ENCODE measurements at regions not wholly inside any gene's neighbourhood (a gene's known extent, or its start where the extent isn't known, plus 50 kb on each side); places are given as distances from the start of the nearest gene placed in this dataset.
"Not testable (repeated sequence)": the region's sequence is repeated elsewhere in the genome, so short reads cannot be mapped to it uniquely, and the experiment has no call there.

DNA sequence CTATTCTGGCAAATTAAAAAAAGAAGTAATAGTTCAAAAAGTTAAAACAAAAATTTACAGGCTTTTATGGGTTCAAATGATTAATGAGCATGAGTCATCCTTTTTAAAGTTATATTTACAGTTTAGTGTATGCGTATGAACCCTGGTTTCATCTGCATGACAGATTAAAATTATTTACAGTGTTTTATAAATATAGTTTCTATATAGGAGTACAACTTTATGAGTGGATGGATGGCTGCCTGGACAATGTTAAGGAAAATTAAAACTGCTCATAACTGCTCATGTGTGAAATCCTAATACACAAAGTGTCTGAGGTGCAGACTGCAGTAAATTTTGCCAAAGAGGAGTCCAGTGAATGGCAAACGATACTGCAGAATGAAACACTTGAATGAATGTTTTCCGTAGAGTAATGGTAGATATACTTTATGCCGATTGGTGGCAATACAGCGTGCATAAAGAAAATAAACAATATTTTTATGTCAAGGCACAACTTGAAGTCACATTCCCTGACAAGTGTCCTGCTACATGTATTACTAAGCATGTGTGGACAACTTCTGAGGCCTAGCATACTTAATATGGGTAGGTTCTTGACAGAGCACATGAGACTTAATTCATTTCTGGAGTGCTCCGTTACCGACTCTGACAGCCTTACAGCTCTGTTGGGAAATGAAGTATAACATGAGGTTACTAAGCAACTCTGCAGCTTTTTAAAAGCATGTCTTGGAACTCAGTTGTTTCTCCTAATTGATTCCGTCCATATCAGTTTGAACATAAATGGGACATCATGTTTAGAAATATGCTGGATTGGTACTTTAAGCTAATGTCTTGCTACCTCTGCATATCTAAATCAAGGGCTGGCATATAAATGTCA lies 985.6 kb upstream of the PCDH7 start:
- no peak overlapping the region for H3K4me3 Mint-ChIP-seq
- H3K27ac Mint-ChIP-seq: no peak overlapping the region
- DNase-seq: no peak
- CTCF ChIA-PET: no interaction called here
- peaks cover 2% of the 10 kb centered on the region for H3K9me3 Mint-ChIP-seq
- no peaks in the 10 kb centered on the region for H3K27me3 Mint-ChIP-seq
- no peaks in the 10 kb centered on the region for H3K36me3 Mint-ChIP-seq
- no peaks in the 10 kb centered on the region for H3K4me1 Mint-ChIP-seq

DNA sequence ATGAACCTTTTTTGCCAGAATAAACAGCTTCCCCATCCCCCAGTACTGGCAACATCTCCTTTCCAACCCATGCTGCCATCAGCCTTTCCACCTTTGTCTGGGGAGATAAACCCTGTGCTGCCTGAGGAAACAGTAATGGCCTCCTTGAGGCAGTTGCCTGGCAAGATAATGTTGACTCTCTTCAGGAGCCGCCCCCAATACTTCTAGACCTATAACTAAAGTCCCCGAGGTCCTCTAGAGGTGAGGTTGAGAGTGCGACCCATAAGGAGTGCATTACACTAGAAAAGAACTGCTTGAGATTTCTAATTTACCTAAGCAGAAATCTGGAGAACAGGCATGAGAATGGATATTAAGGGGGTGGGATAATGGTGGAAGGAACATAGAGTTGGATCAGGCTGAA lies 963.2 kb upstream of the PCDH7 start:
- H3K4me1 Mint-ChIP-seq: no peaks in the 10 kb centered on the region

DNA sequence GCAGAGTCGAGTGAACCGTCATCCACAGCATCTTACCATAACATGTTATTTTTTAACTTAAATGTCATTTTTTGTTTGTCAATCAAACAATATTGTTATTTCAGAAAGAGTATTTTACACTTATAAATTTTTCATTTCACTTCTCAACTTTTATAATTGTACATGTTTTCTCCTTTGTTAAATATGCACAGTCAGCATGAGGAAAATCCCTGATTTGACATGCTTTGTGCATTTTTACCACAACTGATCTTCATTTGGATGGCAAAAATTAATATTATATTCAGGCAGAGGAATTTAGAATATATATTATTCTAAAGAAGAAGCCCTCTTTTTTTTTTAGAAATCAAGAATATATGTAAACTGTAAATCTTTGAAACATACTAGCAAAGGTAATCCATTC lies 958.0 kb upstream of the PCDH7 start:
- CTCF ChIA-PET: no interaction called here
- no peaks in the 10 kb centered on the region for H3K27me3 Mint-ChIP-seq
- DNase-seq: no peak
- H3K4me1 Mint-ChIP-seq: no peaks in the 10 kb centered on the region
- H3K36me3 Mint-ChIP-seq: no peaks in the 10 kb centered on the region
- H3K27ac Mint-ChIP-seq: no peak overlapping the region
- peaks cover 4% of the 10 kb centered on the region for H3K9me3 Mint-ChIP-seq
- no peak overlapping the region for H3K4me3 Mint-ChIP-seq

More for the DNA sequence above, 963.2 kb upstream of the PCDH7 start:
- no peak overlapping the region for H3K27ac Mint-ChIP-seq
- no peaks in the 10 kb centered on the region for H3K27me3 Mint-ChIP-seq
- no peak overlapping the region for H3K4me3 Mint-ChIP-seq
- H3K9me3 Mint-ChIP-seq: peaks cover 6% of the 10 kb centered on the region
- CTCF ChIA-PET: no interaction called here
- DNase-seq: no peak
- H3K36me3 Mint-ChIP-seq: no peaks in the 10 kb centered on the region

DNA sequence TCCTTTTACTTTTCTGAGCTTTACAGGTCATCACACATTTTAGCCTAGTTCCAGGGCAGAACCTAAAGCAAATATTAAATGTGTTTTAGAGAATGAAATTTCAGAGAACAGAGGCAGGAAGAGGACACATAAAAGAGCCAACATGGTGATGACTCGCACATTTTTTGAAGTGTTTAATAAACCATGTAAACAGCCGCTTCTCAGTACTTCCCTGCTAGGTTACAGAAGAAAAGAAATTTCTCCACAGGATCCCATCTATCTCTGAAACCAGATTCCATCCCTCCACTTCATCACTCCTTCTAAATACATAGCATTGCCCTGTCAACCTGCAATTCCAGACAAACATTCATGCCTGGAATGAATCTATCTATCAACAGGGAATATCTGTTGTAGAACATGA lies 949.5 kb upstream of the PCDH7 start:
- H3K9me3 Mint-ChIP-seq: peaks cover 14% of the 10 kb centered on the region
- DNase-seq: no peak
- H3K27ac Mint-ChIP-seq: no peak overlapping the region
- CTCF ChIA-PET: no interaction called here
- no peaks in the 10 kb centered on the region for H3K4me1 Mint-ChIP-seq
- H3K27me3 Mint-ChIP-seq: no peaks in the 10 kb centered on the region
- no peaks in the 10 kb centered on the region for H3K36me3 Mint-ChIP-seq
- no peak overlapping the region for H3K4me3 Mint-ChIP-seq

DNA sequence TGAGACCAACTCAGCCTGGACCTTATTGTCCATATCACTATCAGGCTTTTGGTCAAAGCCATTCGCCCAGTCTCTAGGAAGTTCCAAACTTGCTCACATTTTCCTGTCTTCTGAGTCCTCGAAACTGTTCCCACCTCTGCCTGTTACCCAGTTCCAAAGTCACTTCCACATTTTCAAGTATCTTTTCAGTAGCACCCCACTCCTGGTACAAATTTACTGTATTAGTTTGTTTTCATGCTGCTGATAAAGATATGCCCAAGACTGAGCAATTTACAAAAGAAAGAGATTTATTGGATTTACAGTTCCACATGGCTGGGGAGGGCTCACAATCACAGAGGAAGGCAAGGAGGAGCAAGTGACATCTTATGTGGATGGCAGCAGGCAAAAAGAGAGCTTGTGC lies 932.0 kb upstream of the PCDH7 start:
- DNase-seq, H3K4me1 Mint-ChIP-seq, H3K27me3 Mint-ChIP-seq, H3K36me3 Mint-ChIP-seq, H3K27ac Mint-ChIP-seq, CTCF ChIA-PET, H3K4me3 Mint-ChIP-seq: not testable (repeated sequence)
- H3K9me3 Mint-ChIP-seq: peaks cover 19% of the 10 kb centered on the region

DNA sequence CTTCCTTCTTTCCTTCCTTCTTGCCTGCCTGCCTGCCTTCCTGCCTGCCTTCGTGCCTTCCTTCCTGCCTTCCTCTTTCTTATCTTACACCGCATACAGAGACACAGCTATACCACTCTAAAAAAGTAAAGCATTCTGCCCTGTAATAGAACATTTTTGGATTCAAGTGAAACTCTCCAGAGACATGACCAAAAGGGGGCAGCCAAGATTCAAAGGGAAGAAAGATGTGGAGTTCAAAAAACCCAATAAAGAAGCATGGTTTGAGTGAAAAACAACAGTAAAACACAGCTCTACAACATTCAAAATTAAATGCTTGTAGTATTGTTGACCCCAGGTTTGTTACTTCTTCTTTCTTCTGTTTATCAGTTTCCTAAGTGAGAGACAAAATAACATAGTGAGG lies 914.9 kb upstream of the PCDH7 start:
- no peaks in the 10 kb centered on the region for H3K27me3 Mint-ChIP-seq
- H3K4me1 Mint-ChIP-seq: no peaks in the 10 kb centered on the region
- H3K27ac Mint-ChIP-seq: no peak overlapping the region
- no peak for DNase-seq
- no peak overlapping the region for H3K4me3 Mint-ChIP-seq
- H3K36me3 Mint-ChIP-seq: no peaks in the 10 kb centered on the region
- H3K9me3 Mint-ChIP-seq: peaks cover 13% of the 10 kb centered on the region
- CTCF ChIA-PET: no interaction called here

DNA sequence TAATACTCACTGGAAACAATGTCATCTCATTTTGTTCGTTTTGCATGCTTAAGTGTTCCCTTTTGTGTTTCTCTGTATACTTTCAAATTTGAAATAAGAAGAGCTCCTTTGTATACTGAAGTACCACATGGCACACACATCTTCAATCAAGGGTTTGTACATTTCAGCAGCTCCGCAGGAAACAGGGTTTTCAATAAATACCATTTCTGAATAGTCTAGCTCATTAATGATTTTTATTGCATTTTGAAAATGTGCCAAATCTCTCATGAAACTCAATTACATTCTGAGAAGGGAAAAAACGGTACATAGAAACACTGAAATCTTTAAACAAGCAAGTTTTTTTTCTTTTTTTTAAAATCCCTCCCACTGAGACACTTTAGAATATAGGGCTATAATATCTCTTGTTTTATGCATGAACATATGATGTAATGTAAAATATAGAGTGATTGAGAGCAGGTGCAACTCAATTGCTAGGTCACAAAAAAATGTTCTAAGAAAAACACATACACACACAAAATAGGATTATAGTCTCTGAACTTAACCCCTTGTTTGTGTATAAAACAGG lies 914.2 kb upstream of the PCDH7 start:
- CTCF ChIA-PET: no interaction called here
- H3K4me3 Mint-ChIP-seq: no peak overlapping the region
- no peak overlapping the region for H3K27ac Mint-ChIP-seq
- H3K36me3 Mint-ChIP-seq: no peaks in the 10 kb centered on the region
- no peaks in the 10 kb centered on the region for H3K4me1 Mint-ChIP-seq
- H3K9me3 Mint-ChIP-seq: peaks cover 18% of the 10 kb centered on the region
- no peak for DNase-seq
- H3K27me3 Mint-ChIP-seq: no peaks in the 10 kb centered on the region

DNA sequence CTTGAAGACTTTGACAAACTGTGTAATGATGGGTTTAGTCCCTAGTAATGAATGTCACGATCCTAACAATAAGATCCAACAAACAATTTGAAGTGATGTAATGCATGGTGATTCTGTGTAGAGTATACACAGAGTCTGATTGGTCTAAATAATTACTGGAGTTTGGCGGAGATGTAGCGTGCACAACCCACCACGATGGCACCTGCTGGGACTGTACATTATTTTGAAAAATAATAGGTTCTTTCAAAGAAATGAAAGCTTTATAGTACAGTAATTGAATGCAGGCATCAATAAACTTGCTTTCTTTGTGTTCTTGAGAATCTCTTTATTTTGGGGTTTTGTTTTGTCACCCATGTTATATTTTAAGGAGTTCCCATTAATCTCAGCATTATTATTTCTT lies 902.2 kb upstream of the PCDH7 start:
- CTCF ChIA-PET: no interaction called here
- Mint-ChIP-seq H3K27ac (no peak overlapping the region), H3K36me3 (no peaks in the 10 kb centered on the region), H3K27me3 (no peaks in the 10 kb centered on the region), H3K9me3 (peaks cover 20% of the 10 kb centered on the region), H3K4me1 (no peaks in the 10 kb centered on the region), H3K4me3 (no peak overlapping the region)
- DNase-seq: no peak

DNA sequence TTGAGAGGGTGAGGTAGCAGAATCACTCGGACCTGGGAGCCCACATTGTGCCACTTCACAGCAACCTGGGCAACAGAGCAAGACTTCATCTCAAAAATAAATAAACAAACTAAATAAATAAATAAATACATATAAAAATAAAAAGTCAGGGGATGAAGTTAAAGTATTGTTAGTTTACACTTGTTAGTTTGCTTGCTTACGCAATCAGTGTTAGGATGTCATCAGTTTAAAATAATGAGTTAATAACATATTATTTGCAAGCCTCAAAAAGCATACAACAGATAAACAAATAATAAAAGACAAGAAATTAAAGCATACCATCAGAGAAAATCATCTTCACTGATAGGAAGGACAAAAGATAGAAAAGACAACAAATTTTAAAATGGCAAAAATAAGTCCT lies 891.1 kb upstream of the PCDH7 start:
- Mint-ChIP-seq H3K4me1 (no peaks in the 10 kb centered on the region), H3K4me3 (no peak overlapping the region), H3K27me3 (no peaks in the 10 kb centered on the region), H3K36me3 (no peaks in the 10 kb centered on the region), H3K9me3 (peaks cover 8% of the 10 kb centered on the region), H3K27ac (no peak overlapping the region)
- CTCF ChIA-PET: no interaction called here
- DNase-seq: no peak

DNA sequence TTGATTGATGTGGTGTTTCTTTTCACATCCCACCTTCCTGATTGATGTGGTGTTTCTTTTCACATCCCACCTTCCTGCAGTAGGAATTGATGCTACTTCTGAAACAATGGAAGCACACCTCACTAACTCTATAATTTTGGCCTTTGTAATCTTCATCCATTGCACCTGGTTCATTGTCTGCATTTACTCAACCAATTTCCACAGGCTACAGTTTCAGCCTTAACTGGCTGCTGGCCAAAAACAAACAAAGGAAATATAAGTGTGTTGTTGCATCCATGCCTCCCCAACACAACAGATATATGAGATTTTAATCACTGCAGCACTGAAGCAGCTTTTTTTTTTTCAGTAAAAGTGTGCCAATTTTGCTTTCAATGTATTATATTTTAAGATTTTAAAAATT lies 867.6 kb upstream of the PCDH7 start:
- no peak overlapping the region for H3K4me3 Mint-ChIP-seq
- H3K27ac Mint-ChIP-seq: no peak overlapping the region
- H3K36me3 Mint-ChIP-seq: no peaks in the 10 kb centered on the region
- H3K27me3 Mint-ChIP-seq: no peaks in the 10 kb centered on the region
- CTCF ChIA-PET: no interaction called here
- H3K4me1 Mint-ChIP-seq: no peaks in the 10 kb centered on the region
- H3K9me3 Mint-ChIP-seq: peaks cover 12% of the 10 kb centered on the region
- no peak for DNase-seq

DNA sequence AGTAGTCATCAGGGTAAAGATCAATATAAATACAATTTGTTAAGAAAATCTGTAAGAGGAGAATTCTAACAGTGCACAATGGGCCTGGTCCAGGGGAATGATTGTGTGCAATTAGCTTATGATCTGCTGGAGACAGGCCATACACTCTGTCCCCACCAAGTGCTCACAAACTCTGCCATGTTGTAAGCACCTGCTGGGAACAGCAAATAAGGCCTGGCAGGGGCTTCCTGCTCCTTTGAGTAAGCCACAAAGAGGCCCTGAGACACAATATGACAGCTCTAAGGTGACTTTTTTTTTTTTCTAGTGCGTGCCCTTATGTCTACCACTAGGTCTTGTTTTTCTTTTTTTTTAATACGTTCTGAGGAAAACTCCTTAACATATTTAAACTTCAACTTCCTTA lies 866.3 kb upstream of the PCDH7 start:
- no peaks in the 10 kb centered on the region for H3K36me3 Mint-ChIP-seq
- no peaks in the 10 kb centered on the region for H3K27me3 Mint-ChIP-seq
- DNase-seq: no peak
- H3K4me3 Mint-ChIP-seq: no peak overlapping the region
- H3K9me3 Mint-ChIP-seq: peaks cover 18% of the 10 kb centered on the region
- H3K4me1 Mint-ChIP-seq: no peaks in the 10 kb centered on the region
- CTCF ChIA-PET: no interaction called here
- no peak overlapping the region for H3K27ac Mint-ChIP-seq

DNA sequence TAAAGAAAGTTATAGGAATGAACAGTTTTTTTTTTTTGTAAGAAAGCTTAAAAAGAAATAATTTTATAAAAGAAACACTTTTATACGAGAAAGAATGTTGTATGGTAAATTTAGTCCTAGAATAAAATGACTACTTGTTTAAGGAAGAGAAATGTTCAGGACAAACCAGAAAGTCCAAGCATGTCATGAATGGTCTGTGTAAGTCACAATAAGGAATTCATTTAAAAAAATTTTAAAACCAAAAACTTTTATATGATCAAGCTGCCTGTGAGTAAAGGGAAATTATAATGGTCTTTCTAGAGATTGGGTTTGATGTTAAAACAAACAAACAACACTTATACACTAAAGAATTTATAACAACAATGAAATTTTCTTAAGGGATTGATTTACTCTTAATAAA lies 858.9 kb upstream of the PCDH7 start:
- Mint-ChIP-seq H3K4me1 (no peaks in the 10 kb centered on the region), H3K27ac (no peak overlapping the region), H3K36me3 (no peaks in the 10 kb centered on the region), H3K27me3 (no peaks in the 10 kb centered on the region), H3K9me3 (peaks cover 23% of the 10 kb centered on the region), H3K4me3 (no peak overlapping the region)
- DNase-seq: no peak
- CTCF ChIA-PET: no interaction called here

DNA sequence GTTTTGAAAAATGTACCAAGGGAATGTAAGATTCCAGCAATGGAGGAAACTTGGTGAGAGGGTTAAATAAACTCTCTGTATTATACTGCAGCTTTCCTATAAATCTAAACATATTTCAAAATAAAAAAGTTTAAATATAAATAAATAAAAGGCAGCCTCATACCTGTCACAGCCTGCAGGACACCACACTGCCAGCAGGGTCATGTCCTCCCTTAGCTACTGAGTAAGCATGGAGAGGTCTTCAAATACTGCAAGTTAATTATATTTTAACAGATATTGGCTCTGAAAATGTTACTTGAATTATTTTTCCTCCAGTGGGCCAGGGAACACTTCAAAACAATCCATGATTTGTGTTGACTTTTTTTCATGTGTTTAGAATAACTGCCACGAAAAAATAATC lies 852.8 kb upstream of the PCDH7 start:
- CTCF ChIA-PET: no interaction called here
- Mint-ChIP-seq H3K36me3 (no peaks in the 10 kb centered on the region), H3K27ac (no peak overlapping the region), H3K4me1 (no peaks in the 10 kb centered on the region), H3K27me3 (no peaks in the 10 kb centered on the region), H3K9me3 (peaks cover 21% of the 10 kb centered on the region), H3K4me3 (no peak overlapping the region)
- no peak for DNase-seq

DNA sequence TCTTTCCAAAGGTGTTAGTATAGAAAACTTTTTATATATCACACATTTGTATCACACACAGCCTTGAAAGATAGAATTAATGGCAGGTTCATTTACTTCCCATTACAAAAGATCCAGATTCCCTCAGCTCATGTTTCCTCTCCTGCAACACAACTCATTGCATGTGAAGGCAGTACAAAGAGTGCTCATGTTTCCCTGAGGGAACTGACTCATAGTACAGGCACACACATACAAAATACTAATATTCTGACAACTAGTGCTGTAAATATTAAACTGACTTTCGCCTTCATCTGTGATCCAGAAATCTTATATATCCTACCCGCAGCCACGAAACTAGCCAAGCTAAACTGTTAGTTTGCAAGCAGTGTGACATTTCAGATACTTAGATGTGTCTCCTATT lies 819.8 kb upstream of the PCDH7 start:
- CTCF ChIA-PET: no interaction called here
- Mint-ChIP-seq H3K27ac (no peak overlapping the region), H3K9me3 (peaks cover 4% of the 10 kb centered on the region), H3K4me3 (no peak overlapping the region), H3K36me3 (no peaks in the 10 kb centered on the region), H3K4me1 (no peaks in the 10 kb centered on the region), H3K27me3 (no peaks in the 10 kb centered on the region)
- no peak for DNase-seq

DNA sequence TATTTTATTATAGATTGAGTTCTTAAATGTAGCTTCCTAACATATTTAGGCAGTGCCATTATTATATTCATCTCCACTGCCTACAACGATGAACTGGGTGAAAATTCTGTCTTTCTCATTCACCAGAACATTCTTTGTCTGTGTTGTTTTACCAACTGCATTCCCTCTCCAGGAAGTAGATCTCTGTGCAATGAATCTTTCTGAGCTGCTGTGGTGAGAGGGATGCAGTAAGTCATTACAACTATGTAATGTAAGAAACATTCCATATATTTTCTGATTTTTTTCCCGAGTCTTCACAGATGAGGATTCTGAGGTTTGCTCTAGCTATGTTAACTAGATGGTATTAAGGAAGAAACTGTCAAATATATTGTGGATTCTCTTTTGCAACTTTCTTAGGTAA lies 811.9 kb upstream of the PCDH7 start:
- DNase-seq: no peak
- H3K27ac Mint-ChIP-seq: no peak overlapping the region
- no peak overlapping the region for H3K4me3 Mint-ChIP-seq
- no peaks in the 10 kb centered on the region for H3K36me3 Mint-ChIP-seq
- CTCF ChIA-PET: no interaction called here
- H3K9me3 Mint-ChIP-seq: peaks cover 9% of the 10 kb centered on the region
- no peaks in the 10 kb centered on the region for H3K27me3 Mint-ChIP-seq
- H3K4me1 Mint-ChIP-seq: no peaks in the 10 kb centered on the region

All from activated naive CD4-positive, alpha-beta T cell treated with anti-CD3 and anti-CD28 coated beads, Interleukin-2, amount 10 ng/mL, durations not matched to agents 7 days and 5 days (primary cell).